Endothelial cell of umbilical vein (primary cell): ENCODE measurements at regions not wholly inside any gene's neighbourhood (a gene's known extent, or its start where the extent isn't known, plus 50 kb on each side); places are given as distances from the start of the nearest gene placed in this dataset.

Experiments
- BruUV-seq: library from RNA; stranded (reverse); fragments of 400-500 nt; replicated peaks from 2 replicates; lab custom pipeline; 2021; lab: Mats Ljungman, UMichigan
- CTCF ChIA-PET: fragments of 300-600, 350-600 bp; sonication (Branson Sonifier 250); formaldehyde crosslinking; loops from one replicate; lab custom pipeline; 2021; ENCODE audit warnings: antibody characterized with exemption, inconsistent platforms; lab: Charles Lee
- POLR2A ChIA-PET: fragments of 300-600, 350-600 bp; sonication (Branson Sonifier 250); formaldehyde crosslinking; loops from one replicate; lab custom pipeline; 2021; ENCODE audit warnings: antibody characterized with exemption, inconsistent platforms; lab: Charles Lee
- DNase-seq: peaks from one replicate; pipeline ENCODE4 v3.0.0-alpha.2; 2011; ENCODE audit warnings: low read depth, low spot score
- FAIRE-seq: peaks from 2 replicates; lab custom pipeline; 2011; peaks lifted over from hg19 to GRCh38; lab: Jason Lieb, UNC
- H2AFZ ChIP-seq: 2 replicates; pipeline ENCODE4 v1.6.0; 2012; ENCODE audit warnings: low read depth, low read length, control low read depth, inconsistent platforms
- H3K27ac ChIP-seq: 2 replicates; pipeline ENCODE4 v1.5.1; 2011; ENCODE audit warnings: low read depth, mild to moderate bottlenecking, control low read depth, low read length, moderate library complexity; ENCODE audit not compliant: insufficient read depth
- H3K27me3 ChIP-seq, 2 experiments: 2 replicates each; pipeline versions ENCODE4 v1.6.0 to v1.6.1; 2011; ENCODE audit warnings: low read length in 2 of 2, mixed read lengths in 1 of 2; ENCODE audit not compliant: control insufficient read depth in 2 of 2, insufficient read depth in 2 of 2
- H3K36me3 ChIP-seq, 2 experiments: 2 replicates in 1 of 2; 3 replicates in 1 of 2; pipeline ENCODE4 v1.5.1; 2011; ENCODE audit warnings: low read length in 2 of 2, mild to moderate bottlenecking in 1 of 2, moderate library complexity in 1 of 2; ENCODE audit not compliant: control insufficient read depth in 2 of 2, insufficient read depth in 2 of 2; ENCODE audit errors: extremely low read depth in 1 of 2
- H3K4me1 ChIP-seq: 3 replicates; pipeline ENCODE4 v1.5.1; 2011; ENCODE audit warnings: mild to moderate bottlenecking, low read length; ENCODE audit not compliant: control insufficient read depth, insufficient read depth; ENCODE audit errors: extremely low read depth
- H3K4me2 ChIP-seq: 2 replicates; pipeline ENCODE4 v1.6.1; 2011; ENCODE audit warnings: low read length, control low read depth, mixed read lengths; ENCODE audit not compliant: insufficient read depth
- H3K4me3 ChIP-seq, 3 experiments: fragments of 200-600 bp in 1 of 3; sonication (generic), shearing (Covaris generic) in 1 of 3; replicated peaks in 1 of 3; 2 replicates each; pipeline ENCODE4 v1.5.1; 2011 to 2016; ENCODE audit warnings: control low read depth in 3 of 3, low read length in 3 of 3, mild to moderate bottlenecking in 2 of 3, inconsistent platforms in 1 of 3, low read depth in 1 of 3, moderate library complexity in 1 of 3; ENCODE audit not compliant: insufficient read depth in 1 of 3
- H3K79me2 ChIP-seq: 2 replicates; pipeline ENCODE4 v1.6.0; 2012; ENCODE audit warnings: low read length, inconsistent platforms; ENCODE audit not compliant: control insufficient read depth, insufficient read depth
- H3K9ac ChIP-seq: replicated peaks from 2 replicates; pipeline ENCODE3; 2011; ENCODE audit warnings: low read length, control low read depth; ENCODE audit not compliant: insufficient read depth; ENCODE audit errors: extremely low read depth
- H3K9me1 ChIP-seq: replicated peaks from 3 replicates; pipeline ENCODE4 v1.6.0; 2011; ENCODE audit warnings: mild to moderate bottlenecking, low read length; ENCODE audit not compliant: control insufficient read depth, insufficient read depth; ENCODE audit errors: extremely low read depth
- H3K9me3 ChIP-seq: replicated peaks from 2 replicates; pipeline ENCODE4 v1.5.1; 2012; ENCODE audit warnings: low read length, inconsistent platforms; ENCODE audit not compliant: control insufficient read depth, insufficient read depth
- H4K20me1 ChIP-seq: replicated peaks from 2 replicates; pipeline ENCODE3; 2011; ENCODE audit warnings: mild to moderate bottlenecking, low read length; ENCODE audit not compliant: control insufficient read depth, insufficient read depth; ENCODE audit errors: extremely low read depth
- CTCF ChIP-seq, 2 donors: IDR thresholded peaks; 1 replicate in 1 of 2; 2 replicates in 1 of 2; pipeline ENCODE4 v1.5.1; 2011; ENCODE audit warnings: low read length in 2 of 2, mild to moderate bottlenecking in 2 of 2, moderate library complexity in 2 of 2, control low read depth in 1 of 2, inconsistent platforms in 1 of 2, low read depth in 1 of 2; ENCODE audit not compliant: insufficient read depth in 1 of 2; ENCODE audit errors: extremely low read depth in 1 of 2
- EZH2 ChIP-seq: IDR thresholded peaks from 2 replicates; pipeline ENCODE4 v1.6.1; 2012; ENCODE audit warnings: borderline replicate concordance, low read depth, mild to moderate bottlenecking, moderate library complexity, low read length, inconsistent platforms; ENCODE audit not compliant: severe bottlenecking
- FOS ChIP-seq: IDR thresholded peaks from 2 replicates; pipeline ENCODE4 v1.6.1; 2011; ENCODE audit warnings: mild to moderate bottlenecking, low read length, moderate library complexity, borderline replicate concordance; ENCODE audit not compliant: insufficient read depth
- GATA2 ChIP-seq: IDR thresholded peaks from 2 replicates; pipeline ENCODE4 v1.7.0; 2011; ENCODE audit warnings: low read depth, mild to moderate bottlenecking, moderate library complexity, mixed read lengths, low read length; ENCODE audit not compliant: insufficient read length, insufficient read depth
- JUN ChIP-seq: IDR thresholded peaks from 2 replicates; pipeline ENCODE4 v1.6.1; 2011; ENCODE audit warnings: borderline replicate concordance, low read depth; ENCODE audit not compliant: insufficient read length, insufficient read depth
- MAX ChIP-seq: IDR thresholded peaks from 2 replicates; pipeline ENCODE4 v1.6.1; 2011; ENCODE audit not compliant: insufficient read depth, insufficient read length
- MYC ChIP-seq: IDR thresholded peaks from one replicate; pipeline ENCODE4 v1.6.1; 2011; ENCODE audit warnings: mild to moderate bottlenecking, low read depth, low read length
- POLR2A ChIP-seq: IDR thresholded peaks from 2 replicates; pipeline ENCODE4 v1.6.1; 2012; ENCODE audit warnings: low read depth, mild to moderate bottlenecking, control low read depth, low read length
- POLR2AphosphoS5 ChIP-seq: IDR thresholded peaks from 2 replicates; pipeline ENCODE4 v1.6.1; 2012; ENCODE audit warnings: low read depth, mild to moderate bottlenecking, control low read depth, low read length, moderate library complexity; ENCODE audit not compliant: insufficient read depth
- dilution Hi-C: fragments of 300-500 bp; cut with MboI; formaldehyde crosslinking; loops from one replicate; pipeline ENCODE4 v1.15.0; 2019; ENCODE audit warnings: low sequenced_read_pairs; ENCODE audit not compliant: extremely low pct_ligation_motif_present
- intact Hi-C: fragments of 100-400 bp; cut with micrococcal nuclease; formaldehyde crosslinking; loops from one replicate; pipeline ENCODE4 v1.10.0; 2022

GRCh38 chr6:99147206-99147605 is 199.5 kb upstream of the FBXL4 start:
- dilution Hi-C loops (no loop called here), intact Hi-C loops (no loop called here)
- Histone ChIP-seq H4K20me1 (no peaks in the 10 kb centered on the region), H3K4me1 (no peaks in the 10 kb centered on the region), H3K9me1 (no peaks in the 10 kb centered on the region), H3K9ac (no peak overlapping the region), H3K36me3 (no peaks in the 10 kb centered on the region), H3K27me3 (no peaks in the 10 kb centered on the region), H3K27ac (no peak overlapping the region), H3K4me3 (no peak overlapping the region), H3K4me2 (no peak overlapping the region), H2AFZ (no peak overlapping the region), H3K79me2 (no peaks in the 10 kb centered on the region), H3K9me3 (no peaks in the 10 kb centered on the region)
- TF ChIP-seq POLR2A (no peak), FOS (no peak)
- ChIA-PET CTCF (interaction anchor here (1.6 kb wide), 1 partner anchor 94 kb away, joined by 3 read pairs; no protein-coding TSS in a partner anchor), POLR2A (no interaction called here)
- FAIRE-seq: no peak
- no TSS peak for BruUV-seq
- DNase-seq: no peak

GRCh38 chr6:99146711-99147110 is 199.0 kb upstream of the FBXL4 start:
- FAIRE-seq: no peak

More at GRCh38 chr6:99146711-99147110, 199.0 kb upstream of the FBXL4 start:
- Histone ChIP-seq H4K20me1 (no peaks in the 10 kb centered on the region), H3K9me1 (no peaks in the 10 kb centered on the region), H3K79me2 (no peaks in the 10 kb centered on the region), H3K36me3 (no peaks in the 10 kb centered on the region), H3K9me3 (no peaks in the 10 kb centered on the region), H3K4me1 (no peaks in the 10 kb centered on the region), H3K27ac (no peak overlapping the region), H3K4me3 (no peak overlapping the region), H3K9ac (no peak overlapping the region), H3K4me2 (no peak overlapping the region), H3K27me3 (no peaks in the 10 kb centered on the region), H2AFZ (no peak overlapping the region)
- CTCF ChIA-PET: interaction anchor here (1.2 kb wide), 1 partner anchor 28 kb away, joined by 3 read pairs; no protein-coding TSS in a partner anchor
- dilution Hi-C loops: no loop called here
- POLR2A ChIA-PET: no interaction called here
- no TSS peak for BruUV-seq
- TF ChIP-seq EZH2 (no peak), GATA2 (no peak), MYC (no peak), MAX (no peak), JUN (no peak), FOS (no peak), CTCF (IDR thresholded peaks at IDR 0.05; ENCODE audit: extremely low read depth in 1 of 2, insufficient read depth in 1 of 2, low read depth in 1 of 2, low read length in 2 of 2) (no peak), POLR2A (no peak), POLR2AphosphoS5 (no peak)
- DNase-seq: no peak
- intact Hi-C loops: no loop called here
